ENCODE measurements at regions not wholly inside any gene's neighbourhood (a gene's known extent, or its start where the extent isn't known, plus 50 kb on each side); places are given as distances from the start of the nearest gene placed in this dataset.

DNA sequence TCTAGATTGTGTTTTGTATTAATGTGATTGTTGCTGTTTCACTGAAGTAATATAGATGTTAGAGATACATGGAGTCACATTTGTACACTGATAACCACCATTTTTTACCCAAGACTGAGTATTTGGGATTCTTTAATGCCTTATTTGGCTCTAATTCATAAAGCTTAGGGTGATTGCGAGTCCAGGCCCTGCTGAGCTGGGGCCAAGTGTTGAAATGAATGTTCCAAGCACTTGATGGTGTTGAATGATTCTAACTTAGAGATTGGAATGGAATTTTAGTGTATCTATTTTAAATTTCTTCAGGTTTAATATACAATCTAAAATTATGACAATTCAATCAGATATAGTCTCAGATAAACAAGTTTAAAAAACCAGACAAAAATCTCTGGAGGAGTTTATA is 329.4 kb upstream of the SLC35B3 start:
- Histone ChIP-seq H3K27me3 (ENCODE audit: insufficient read depth, low read length) (no peaks in the 10 kb centered on the region), H3K4me3 (replicated peaks in 1 of 2; ENCODE audit: low read depth in 1 of 2, low read length in 2 of 2) (no peak overlapping the region), H3K79me2 (ENCODE audit: insufficient read depth, low read length) (no peaks in the 10 kb centered on the region), H3K9ac (ENCODE audit: low read length) (no peak overlapping the region), H3K4me2 (ENCODE audit: low read length) (no peak overlapping the region), H3K27ac (ENCODE audit: low read depth, low read length) (no peak overlapping the region), H2AFZ (ENCODE audit: low read depth, low read length, poor library complexity, severe bottlenecking) (no peak overlapping the region), H3K36me3 (ENCODE audit: control insufficient read depth in 1 of 2, insufficient read depth in 2 of 2, low read length in 2 of 2) (no peaks in the 10 kb centered on the region), H4K20me1 (ENCODE audit: insufficient read depth) (no peaks in the 10 kb centered on the region), H3K4me1 (ENCODE audit: control insufficient read depth in 1 of 2, insufficient read depth in 2 of 2, low read length in 2 of 2) (no peaks in the 10 kb centered on the region), H3K9me3 (ENCODE audit: control insufficient read depth in 1 of 2, insufficient read depth in 1 of 2, low read depth in 1 of 2, low read length in 2 of 2) (no peaks in the 10 kb centered on the region), H3K9me2 (ENCODE audit: insufficient read depth) (no peaks in the 10 kb centered on the region)
- RAD21 ChIA-PET (ENCODE audit: low non-redundant PET in 1 of 2, low total read pairs in 2 of 2, uncharacterized antibody in 2 of 2, unreplicated experiment in 2 of 2) = no interaction called here
- POLR2A ChIA-PET = no interaction called here
- intact Hi-C loops (cut with micrococcal nuclease) = no loop called here
- TF ChIP-seq POLR2AphosphoS5 (IDR thresholded peaks at IDR 0.05; ENCODE audit: low read depth, low read length) = no peak
- TF ChIP-seq, protein P1, sequence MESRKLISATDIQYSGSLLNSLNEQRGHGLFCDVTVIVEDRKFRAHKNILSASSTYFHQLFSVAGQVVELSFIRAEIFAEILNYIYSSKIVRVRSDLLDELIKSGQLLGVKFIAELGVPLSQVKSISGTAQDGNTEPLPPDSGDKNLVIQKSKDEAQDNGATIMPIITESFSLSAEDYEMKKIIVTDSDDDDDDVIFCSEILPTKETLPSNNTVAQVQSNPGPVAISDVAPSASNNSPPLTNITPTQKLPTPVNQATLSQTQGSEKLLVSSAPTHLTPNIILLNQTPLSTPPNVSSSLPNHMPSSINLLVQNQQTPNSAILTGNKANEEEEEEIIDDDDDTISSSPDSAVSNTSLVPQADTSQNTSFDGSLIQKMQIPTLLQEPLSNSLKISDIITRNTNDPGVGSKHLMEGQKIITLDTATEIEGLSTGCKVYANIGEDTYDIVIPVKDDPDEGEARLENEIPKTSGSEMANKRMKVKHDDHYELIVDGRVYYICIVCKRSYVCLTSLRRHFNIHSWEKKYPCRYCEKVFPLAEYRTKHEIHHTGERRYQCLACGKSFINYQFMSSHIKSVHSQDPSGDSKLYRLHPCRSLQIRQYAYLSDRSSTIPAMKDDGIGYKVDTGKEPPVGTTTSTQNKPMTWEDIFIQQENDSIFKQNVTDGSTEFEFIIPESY (IDR thresholded peaks at IDR 0.05; ENCODE audit: extremely low read depth, insufficient replicate concordance, low read length) = no peak
- no peak for ATAC-seq
- no peak for DNase-seq (ENCODE audit: low read depth, low spot score)
- CTCF ChIA-PET = no interaction called here
- BruUV-seq (replicated peaks) = no TSS peak

DNA sequence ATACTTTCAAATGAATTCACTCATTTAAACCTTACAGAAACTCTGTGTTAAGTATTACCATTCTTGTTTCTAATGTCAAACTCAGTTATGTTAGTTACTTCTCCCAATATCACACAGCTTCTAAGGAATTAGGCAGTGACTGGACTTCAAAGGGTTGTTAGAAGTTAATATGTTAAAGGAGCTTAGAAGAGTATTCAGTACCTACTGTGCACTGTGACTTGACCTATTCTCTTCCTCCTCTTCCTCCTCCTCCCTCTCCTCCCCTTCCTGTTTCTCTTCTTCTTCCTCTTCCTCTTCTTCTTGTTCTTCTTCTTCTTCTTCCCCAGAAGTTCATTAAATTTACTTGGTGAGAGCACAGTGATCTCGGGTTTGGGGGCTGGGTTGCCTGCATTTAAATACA is 325.6 kb upstream of the SLC35B3 start:
- BruUV-seq (replicated peaks) = no TSS peak
- H3K79me2 ChIP-seq (ENCODE audit: insufficient read depth, low read length) = no peaks in the 10 kb centered on the region
- no peak for DNase-seq (ENCODE audit: low read depth, low spot score)
- no peak overlapping the region for H3K27ac ChIP-seq (ENCODE audit: low read depth, low read length)
- no peak overlapping the region for H2AFZ ChIP-seq (ENCODE audit: low read depth, low read length, poor library complexity, severe bottlenecking)
- H3K4me2 ChIP-seq (ENCODE audit: low read length) = no peak overlapping the region
- H3K9ac ChIP-seq (ENCODE audit: low read length) = no peak overlapping the region
- H4K20me1 ChIP-seq (ENCODE audit: insufficient read depth) = no peaks in the 10 kb centered on the region
- no peaks in the 10 kb centered on the region for H3K9me3 ChIP-seq (ENCODE audit: control insufficient read depth in 1 of 2, insufficient read depth in 1 of 2, low read depth in 1 of 2, low read length in 2 of 2)
- H3K4me1 ChIP-seq (ENCODE audit: control insufficient read depth in 1 of 2, insufficient read depth in 2 of 2, low read length in 2 of 2) = no peaks in the 10 kb centered on the region
- intact Hi-C loops (cut with micrococcal nuclease) = no loop called here
- no peaks in the 10 kb centered on the region for H3K27me3 ChIP-seq (ENCODE audit: insufficient read depth, low read length)
- ChIA-PET CTCF (no interaction called here), POLR2A (no interaction called here), RAD21 (ENCODE audit: low non-redundant PET in 1 of 2, low total read pairs in 2 of 2, uncharacterized antibody in 2 of 2, unreplicated experiment in 2 of 2) (no interaction called here)
- no peaks in the 10 kb centered on the region for H3K9me2 ChIP-seq (ENCODE audit: insufficient read depth)
- no peak overlapping the region for H3K4me3 ChIP-seq (replicated peaks in 1 of 2; ENCODE audit: low read depth in 1 of 2, low read length in 2 of 2)
- H3K36me3 ChIP-seq (ENCODE audit: control insufficient read depth in 1 of 2, insufficient read depth in 2 of 2, low read length in 2 of 2) = no peaks in the 10 kb centered on the region
- no peak for ATAC-seq
- TF ChIP-seq SIN3A (IDR thresholded peaks at IDR 0.05; ENCODE audit: low read depth) = no peak
- TF ChIP-seq POLR2AphosphoS5 (IDR thresholded peaks at IDR 0.05; ENCODE audit: low read depth, low read length) = no peak
- no peak for TF ChIP-seq JUND (IDR thresholded peaks at IDR 0.05)
- TF ChIP-seq, protein P2, sequence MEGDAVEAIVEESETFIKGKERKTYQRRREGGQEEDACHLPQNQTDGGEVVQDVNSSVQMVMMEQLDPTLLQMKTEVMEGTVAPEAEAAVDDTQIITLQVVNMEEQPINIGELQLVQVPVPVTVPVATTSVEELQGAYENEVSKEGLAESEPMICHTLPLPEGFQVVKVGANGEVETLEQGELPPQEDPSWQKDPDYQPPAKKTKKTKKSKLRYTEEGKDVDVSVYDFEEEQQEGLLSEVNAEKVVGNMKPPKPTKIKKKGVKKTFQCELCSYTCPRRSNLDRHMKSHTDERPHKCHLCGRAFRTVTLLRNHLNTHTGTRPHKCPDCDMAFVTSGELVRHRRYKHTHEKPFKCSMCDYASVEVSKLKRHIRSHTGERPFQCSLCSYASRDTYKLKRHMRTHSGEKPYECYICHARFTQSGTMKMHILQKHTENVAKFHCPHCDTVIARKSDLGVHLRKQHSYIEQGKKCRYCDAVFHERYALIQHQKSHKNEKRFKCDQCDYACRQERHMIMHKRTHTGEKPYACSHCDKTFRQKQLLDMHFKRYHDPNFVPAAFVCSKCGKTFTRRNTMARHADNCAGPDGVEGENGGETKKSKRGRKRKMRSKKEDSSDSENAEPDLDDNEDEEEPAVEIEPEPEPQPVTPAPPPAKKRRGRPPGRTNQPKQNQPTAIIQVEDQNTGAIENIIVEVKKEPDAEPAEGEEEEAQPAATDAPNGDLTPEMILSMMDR (IDR thresholded peaks at IDR 0.05 in 2 of 3, conservative IDR thresholded peaks at IDR 0.05 in 1 of 3; ENCODE audit: borderline replicate concordance in 1 of 3, insufficient read depth in 1 of 3, low read depth in 2 of 3, low read length in 2 of 3) = no peak
- TF ChIP-seq SP1 (IDR thresholded peaks at IDR 0.05; ENCODE audit: low read depth) = no peak
- no peak for TF ChIP-seq CEBPB (IDR thresholded peaks at IDR 0.05; ENCODE audit: low read depth)
- TF ChIP-seq ZFX (IDR thresholded peaks at IDR 0.05) = no peak
- TF ChIP-seq EGR1 (IDR thresholded peaks at IDR 0.05; ENCODE audit: low read depth) = no peak
- TF ChIP-seq, protein P3, sequence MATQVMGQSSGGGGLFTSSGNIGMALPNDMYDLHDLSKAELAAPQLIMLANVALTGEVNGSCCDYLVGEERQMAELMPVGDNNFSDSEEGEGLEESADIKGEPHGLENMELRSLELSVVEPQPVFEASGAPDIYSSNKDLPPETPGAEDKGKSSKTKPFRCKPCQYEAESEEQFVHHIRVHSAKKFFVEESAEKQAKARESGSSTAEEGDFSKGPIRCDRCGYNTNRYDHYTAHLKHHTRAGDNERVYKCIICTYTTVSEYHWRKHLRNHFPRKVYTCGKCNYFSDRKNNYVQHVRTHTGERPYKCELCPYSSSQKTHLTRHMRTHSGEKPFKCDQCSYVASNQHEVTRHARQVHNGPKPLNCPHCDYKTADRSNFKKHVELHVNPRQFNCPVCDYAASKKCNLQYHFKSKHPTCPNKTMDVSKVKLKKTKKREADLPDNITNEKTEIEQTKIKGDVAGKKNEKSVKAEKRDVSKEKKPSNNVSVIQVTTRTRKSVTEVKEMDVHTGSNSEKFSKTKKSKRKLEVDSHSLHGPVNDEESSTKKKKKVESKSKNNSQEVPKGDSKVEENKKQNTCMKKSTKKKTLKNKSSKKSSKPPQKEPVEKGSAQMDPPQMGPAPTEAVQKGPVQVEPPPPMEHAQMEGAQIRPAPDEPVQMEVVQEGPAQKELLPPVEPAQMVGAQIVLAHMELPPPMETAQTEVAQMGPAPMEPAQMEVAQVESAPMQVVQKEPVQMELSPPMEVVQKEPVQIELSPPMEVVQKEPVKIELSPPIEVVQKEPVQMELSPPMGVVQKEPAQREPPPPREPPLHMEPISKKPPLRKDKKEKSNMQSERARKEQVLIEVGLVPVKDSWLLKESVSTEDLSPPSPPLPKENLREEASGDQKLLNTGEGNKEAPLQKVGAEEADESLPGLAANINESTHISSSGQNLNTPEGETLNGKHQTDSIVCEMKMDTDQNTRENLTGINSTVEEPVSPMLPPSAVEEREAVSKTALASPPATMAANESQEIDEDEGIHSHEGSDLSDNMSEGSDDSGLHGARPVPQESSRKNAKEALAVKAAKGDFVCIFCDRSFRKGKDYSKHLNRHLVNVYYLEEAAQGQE (IDR thresholded peaks at IDR 0.05; ENCODE audit: low read depth) = no peak
- TF ChIP-seq EZH2phosphoT487 (IDR thresholded peaks at IDR 0.05; ENCODE audit: borderline replicate concordance) = no peak
- TF ChIP-seq SRF (IDR thresholded peaks at IDR 0.05; ENCODE audit: low read depth) = no peak
- TF ChIP-seq, protein P4, sequence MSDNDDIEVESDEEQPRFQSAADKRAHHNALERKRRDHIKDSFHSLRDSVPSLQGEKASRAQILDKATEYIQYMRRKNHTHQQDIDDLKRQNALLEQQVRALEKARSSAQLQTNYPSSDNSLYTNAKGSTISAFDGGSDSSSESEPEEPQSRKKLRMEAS (IDR thresholded peaks at IDR 0.05) = no peak
- TF ChIP-seq TCF7L2 (IDR thresholded peaks at IDR 0.05; ENCODE audit: borderline replicate concordance, extremely low read depth, insufficient read depth, insufficient read length) = no peak
